ENCODE measurements at regions not wholly inside any gene's neighbourhood (a gene's known extent, or its start where the extent isn't known, plus 50 kb on each side); places are given as distances from the start of the nearest gene placed in this dataset.

GRCh38 chr4:145427991-145428390, 53.7 kb upstream of the SMAD1 start:
- no peak for DNase-seq
- TF ChIP-seq POLR2A (IDR thresholded peaks at IDR 0.05; ENCODE audit: low read length) (no peak), GATA1 (IDR thresholded peaks at IDR 0.05; ENCODE audit: low read depth, low read length) (no peak)

- DNase-seq, result no peak
- TF ChIP-seq GATA1 (IDR thresholded peaks at IDR 0.05; ENCODE audit: low read depth, low read length) (no peak), POLR2A (IDR thresholded peaks at IDR 0.05; ENCODE audit: low read length) (no peak)
Measured at GRCh38 chr4:145427221-145427620, 54.4 kb upstream of the SMAD1 start.

- TF ChIP-seq GATA1 (IDR thresholded peaks at IDR 0.05; ENCODE audit: low read depth, low read length) (no peak), POLR2A (IDR thresholded peaks at IDR 0.05; ENCODE audit: low read length) (no peak)
- DNase-seq, result no peak
Measured at GRCh38 chr4:145423017-145423708, 58.5 kb upstream of the SMAD1 start.

GRCh38 chr4:145420595-145421214, 60.9 kb upstream of the SMAD1 start:
- TF ChIP-seq POLR2A (IDR thresholded peaks at IDR 0.05; ENCODE audit: low read length), result no peak
- TF ChIP-seq GATA1 (IDR thresholded peaks at IDR 0.05; ENCODE audit: low read depth, low read length), result no peak
- DNase-seq, result no peak

- TF ChIP-seq GATA1 (IDR thresholded peaks at IDR 0.05; ENCODE audit: low read depth, low read length) (no peak), POLR2A (IDR thresholded peaks at IDR 0.05; ENCODE audit: low read length) (no peak)
- no peak for DNase-seq
Measured at GRCh38 chr4:145418739-145419138, 62.9 kb upstream of the SMAD1 start.

GRCh38 chr4:145417348-145418130, 64.1 kb upstream of the SMAD1 start:
- DNase-seq, result no peak
- TF ChIP-seq POLR2A (IDR thresholded peaks at IDR 0.05; ENCODE audit: low read length), result no peak
- TF ChIP-seq GATA1 (IDR thresholded peaks at IDR 0.05; ENCODE audit: low read depth, low read length), result no peak

GRCh38 chr4:145414841-145415240, 66.8 kb upstream of the SMAD1 start:
- TF ChIP-seq POLR2A (IDR thresholded peaks at IDR 0.05; ENCODE audit: low read length) (no peak), GATA1 (IDR thresholded peaks at IDR 0.05; ENCODE audit: low read depth, low read length) (no peak)
- no peak for DNase-seq

- no peak for TF ChIP-seq POLR2A (IDR thresholded peaks at IDR 0.05; ENCODE audit: low read length)
- TF ChIP-seq GATA1 (IDR thresholded peaks at IDR 0.05; ENCODE audit: low read depth, low read length), result no peak
- DNase-seq, result no peak
Measured at GRCh38 chr4:145414226-145414625, 67.4 kb upstream of the SMAD1 start.

DNA sequence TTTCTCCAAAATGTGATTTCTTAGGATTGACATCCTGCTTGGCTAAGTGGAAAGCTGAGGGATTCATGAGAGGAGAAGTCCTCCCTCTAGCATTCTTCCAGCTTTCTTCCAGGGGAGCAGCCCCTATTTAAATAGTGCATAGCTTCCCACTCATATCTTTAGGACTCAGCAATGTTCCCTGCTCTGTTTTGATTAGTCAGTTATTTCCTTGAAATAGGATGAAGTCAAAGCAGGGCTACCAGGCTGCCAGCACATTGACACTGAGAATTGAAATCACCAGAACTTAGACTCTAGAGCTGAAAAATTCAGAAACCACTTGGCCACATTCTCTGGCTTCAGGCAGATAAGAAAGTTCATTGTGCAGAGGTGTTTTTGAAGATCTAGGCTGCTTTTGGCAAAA, 74.7 kb upstream of the SMAD1 start:
- no peak for DNase-seq
- TF ChIP-seq GATA1 (IDR thresholded peaks at IDR 0.05; ENCODE audit: low read depth, low read length), result no peak

GRCh38 chr4:145404761-145405160, 76.9 kb upstream of the SMAD1 start:
- TF ChIP-seq POLR2A (IDR thresholded peaks at IDR 0.05; ENCODE audit: low read length) (no peak), GATA1 (IDR thresholded peaks at IDR 0.05; ENCODE audit: low read depth, low read length) (no peak)
- DNase-seq, result no peak

DNA sequence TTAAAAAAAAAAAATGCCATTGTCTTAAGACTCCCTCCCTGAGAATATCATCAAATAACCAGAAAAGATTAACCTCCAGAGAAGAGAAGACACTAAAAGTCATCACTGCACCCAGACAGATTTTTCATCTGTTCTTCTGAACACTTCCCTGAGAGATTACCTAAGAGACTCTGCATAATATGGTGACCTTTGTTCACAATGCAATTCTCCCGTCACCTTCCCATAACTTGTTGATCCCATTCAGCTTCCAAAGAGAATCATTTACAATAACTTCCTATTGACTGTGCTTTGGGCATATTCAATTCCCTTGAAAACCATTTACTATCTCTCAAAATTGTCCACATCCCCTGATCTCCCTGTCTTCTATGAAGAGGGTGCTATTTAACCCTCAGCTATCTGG, 85.1 kb upstream of the SMAD1 start:
- TF ChIP-seq POLR2A (IDR thresholded peaks at IDR 0.05; ENCODE audit: low read length) (no peak), GATA1 (IDR thresholded peaks at IDR 0.05; ENCODE audit: low read depth, low read length) (no peak)
- no peak for DNase-seq

- DNase-seq, result no peak
- no peak for TF ChIP-seq GATA1 (IDR thresholded peaks at IDR 0.05; ENCODE audit: low read depth, low read length)
Measured at GRCh38 chr4:145390571-145390970, 91.1 kb upstream of the SMAD1 start.

DNA sequence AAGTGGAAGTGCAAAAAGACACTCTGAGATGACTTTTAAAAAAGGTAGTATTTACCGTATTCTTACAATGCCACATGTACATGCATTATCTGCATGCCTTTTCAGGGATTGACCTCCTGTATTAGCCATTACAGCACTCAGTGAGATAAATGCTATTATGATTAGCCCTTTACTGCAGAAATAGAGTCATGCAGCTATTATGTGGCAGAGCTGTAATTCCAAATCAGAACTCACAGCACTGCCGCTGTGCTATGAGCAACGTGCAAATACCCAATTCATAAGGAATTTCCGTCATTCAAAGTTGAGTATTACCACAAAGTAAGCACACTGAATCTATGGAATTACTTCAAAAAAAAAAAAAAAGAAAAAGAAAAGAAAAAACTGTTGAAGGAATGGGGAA, 92.1 kb upstream of the SMAD1 start:
- no peak for TF ChIP-seq GATA1 (IDR thresholded peaks at IDR 0.05; ENCODE audit: low read depth, low read length)
- TF ChIP-seq POLR2A (IDR thresholded peaks at IDR 0.05; ENCODE audit: low read length), result no peak
- no peak for DNase-seq

DNA sequence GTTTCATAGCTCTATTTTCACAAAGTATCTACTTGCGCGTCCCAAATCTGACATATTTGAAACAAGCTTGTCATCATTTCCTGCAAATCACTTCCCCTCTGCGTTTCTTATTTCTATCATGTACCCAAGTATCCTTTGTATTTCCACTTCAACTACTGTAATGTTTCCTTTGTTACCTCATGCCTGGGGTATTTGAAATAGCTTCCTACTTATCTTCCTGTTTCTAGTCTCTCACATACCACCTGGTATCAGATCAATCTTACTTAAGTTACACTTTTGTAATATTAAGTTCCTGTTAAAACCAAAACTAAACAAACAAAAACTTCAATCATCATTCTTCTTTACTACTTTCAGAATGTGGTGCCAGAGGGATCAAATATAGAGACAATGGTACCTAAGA, 93.6 kb upstream of the SMAD1 start:
- TF ChIP-seq GATA1 (IDR thresholded peaks at IDR 0.05; ENCODE audit: low read depth, low read length) (no peak), POLR2A (IDR thresholded peaks at IDR 0.05; ENCODE audit: low read length) (no peak)
- no peak for DNase-seq

GRCh38 chr4:145387079-145387478, 94.6 kb upstream of the SMAD1 start:
- TF ChIP-seq POLR2A (IDR thresholded peaks at IDR 0.05; ENCODE audit: low read length), result no peak
- no peak for TF ChIP-seq GATA1 (IDR thresholded peaks at IDR 0.05; ENCODE audit: low read depth, low read length)
- no peak for DNase-seq
